PC-3 (cell line): ENCODE measurements at regions not wholly inside any gene's neighbourhood (a gene's known extent, or its start where the extent isn't known, plus 50 kb on each side); places are given as distances from the start of the nearest gene placed in this dataset.

Experiments
- ATAC-seq: fragments of 200-7000 bp; cut with Tn5 transposase; 2 replicates; pipeline ENCODE4 v1.9.1; 2020; ENCODE audit warnings: mild to moderate bottlenecking, moderate library complexity
- BruUV-seq: library from RNA; stranded (reverse); fragments of 400-500 nt; replicated peaks from 2 replicates; lab custom pipeline; 2021; lab: Mats Ljungman, UMichigan
- CTCF ChIA-PET: fragments of 300-600 bp; sonication (Branson Sonifier 250); formaldehyde crosslinking; loops from one replicate; lab custom pipeline; 2022; ENCODE audit warnings: antibody characterized with exemption; lab: Charles Lee
- POLR2A ChIA-PET: fragments of 300-600 bp; sonication (Branson Sonifier 250); formaldehyde crosslinking; loops from one replicate; lab custom pipeline; 2022; ENCODE audit warnings: antibody characterized with exemption; ENCODE audit not compliant: unreplicated experiment; lab: Charles Lee
- DNase-seq: peaks from one replicate; pipeline ENCODE4 v3.0.0-alpha.2; 2015
- H2AFZ ChIP-seq: fragments of 300-600 bp; sonication (generic); 2 replicates; pipeline ENCODE4 v1.6.0; 2016; ENCODE audit warnings: antibody characterized with exemption, low read length
- H3F3A ChIP-seq: fragments of 300-600 bp; sonication (generic); one replicate; pipeline ENCODE4 v1.6.0; 2017; ENCODE audit warnings: antibody characterized with exemption, low read length, control low read depth, mild to moderate bottlenecking; ENCODE audit not compliant: unreplicated experiment
- H3K27ac ChIP-seq: fragments of 300-600 bp; sonication (generic); 2 replicates; pipeline ENCODE4 v1.5.1; 2016; ENCODE audit warnings: mild to moderate bottlenecking, low read length
- H3K27me3 ChIP-seq: fragments of 300-600 bp; sonication (generic); 2 replicates; pipeline ENCODE4 v1.6.1; 2016; ENCODE audit warnings: low read length, mixed read lengths
- H3K36me3 ChIP-seq: fragments of 300-600 bp; sonication (generic); 2 replicates; pipeline ENCODE4 v1.6.1; 2016; ENCODE audit warnings: low read depth, mixed run types, low read length, mixed read lengths
- H3K4me1 ChIP-seq: fragments of 300-600 bp; sonication (generic); 2 replicates; pipeline ENCODE4 v1.5.1; 2016; ENCODE audit warnings: low read length; ENCODE audit not compliant: insufficient read depth
- H3K4me2 ChIP-seq: fragments of 300-600 bp; sonication (generic); 2 replicates; pipeline ENCODE4 v1.6.0; 2016; ENCODE audit warnings: low read length
- H3K4me3 ChIP-seq: fragments of 300-600 bp; sonication (generic); 2 replicates; pipeline ENCODE4 v1.5.1; 2016; ENCODE audit warnings: mild to moderate bottlenecking, low read length, mixed read lengths
- H3K79me2 ChIP-seq: fragments of 300-600 bp; sonication (generic); 2 replicates; pipeline ENCODE4 v1.6.1; 2017; ENCODE audit warnings: low read length, mixed read lengths
- H3K9ac ChIP-seq: fragments of 300-600 bp; sonication (generic); 2 replicates; pipeline ENCODE4 v1.6.0; 2016; ENCODE audit warnings: mild to moderate bottlenecking, low read length
- H3K9me2 ChIP-seq: fragments of 300-600 bp; sonication (generic); replicated peaks from 2 replicates; pipeline ENCODE4 v1.6.1; 2016; ENCODE audit warnings: mixed run types, low read length, mixed read lengths
- H3K9me3 ChIP-seq: fragments of 300-600 bp; sonication (generic); 2 replicates; pipeline ENCODE4 v1.6.1; 2016; ENCODE audit warnings: low read length, mixed read lengths
- H4K20me1 ChIP-seq: fragments of 300-600 bp; sonication (generic); 2 replicates; pipeline ENCODE4 v1.6.1; 2016; ENCODE audit warnings: low read length, mixed read lengths
- CTCF ChIP-seq: fragments of 300-600 bp; sonication (generic); conservative IDR thresholded peaks from 2 replicates; pipeline ENCODE4 v1.5.1; 2017; ENCODE audit warnings: antibody characterized with exemption, low read depth, mild to moderate bottlenecking, low read length
- EZH2 ChIP-seq: fragments of 300-600 bp; sonication (generic); IDR thresholded peaks from one replicate; pipeline ENCODE4 v1.6.1; 2017; ENCODE audit warnings: antibody characterized with exemption, mild to moderate bottlenecking, low read length; ENCODE audit not compliant: unreplicated experiment
- EZH2phosphoT487 ChIP-seq: fragments of 300-600 bp; sonication (generic); IDR thresholded peaks from 2 replicates; pipeline ENCODE4 v1.6.1; 2018; ENCODE audit warnings: mild to moderate bottlenecking, antibody characterized with exemption, low read length, borderline replicate concordance
- intact Hi-C: fragments of 100-400 bp; cut with micrococcal nuclease; formaldehyde crosslinking; loops from 2 replicates; pipeline ENCODE4 v1.9.0; 2023

- H3K9me3 ChIP-seq, result no peaks in the 10 kb centered on the region
- DNase-seq (no peak), ATAC-seq (no peak)
- H3K4me1 ChIP-seq, result peaks cover 5% of the 10 kb centered on the region
- no peaks in the 10 kb centered on the region for H4K20me1 ChIP-seq
- no peak overlapping the region for H2AFZ ChIP-seq
- no peak overlapping the region for H3K27ac ChIP-seq
- no peaks in the 10 kb centered on the region for H3K9me2 ChIP-seq
- CTCF ChIA-PET, result no interaction called here
- H3K4me2 ChIP-seq, result no peak overlapping the region
- no peaks in the 10 kb centered on the region for H3K36me3 ChIP-seq
- H3F3A ChIP-seq, result no peaks in the 10 kb centered on the region
- TF ChIP-seq EZH2phosphoT487, result no peak
- no peak for TF ChIP-seq EZH2
- TF ChIP-seq CTCF, result no peak
- intact Hi-C loops, result no loop called here
- H3K79me2 ChIP-seq, result no peaks in the 10 kb centered on the region
- H3K9ac ChIP-seq, result no peak overlapping the region
- no peaks in the 10 kb centered on the region for H3K27me3 ChIP-seq
- no TSS peak for BruUV-seq
- H3K4me3 ChIP-seq, result no peak overlapping the region
- POLR2A ChIA-PET, result no interaction called here
Observed at GRCh38 chr17:69949496-69949895, 125.5 kb upstream of the KCNJ16 start.

GRCh38 chr17:69949973-69950695, 124.9 kb upstream of the KCNJ16 start:
- H3K4me1 ChIP-seq, result peaks cover 12% of the 10 kb centered on the region
- no TSS peak for BruUV-seq
- H3K9me3 ChIP-seq, result no peaks in the 10 kb centered on the region
- no peak for TF ChIP-seq CTCF
- no peak for ATAC-seq
- H3K9me2 ChIP-seq, result no peaks in the 10 kb centered on the region
- POLR2A ChIA-PET, result no interaction called here
- H3F3A ChIP-seq, result no peaks in the 10 kb centered on the region
- no peak overlapping the region for H3K4me2 ChIP-seq
- H3K9ac ChIP-seq, result no peak overlapping the region
- no peaks in the 10 kb centered on the region for H3K36me3 ChIP-seq
- H3K4me3 ChIP-seq, result no peak overlapping the region
- no peaks in the 10 kb centered on the region for H3K27me3 ChIP-seq
- DNase-seq, result no peak
- intact Hi-C loops, result no loop called here
- CTCF ChIA-PET, result no interaction called here
- no peak overlapping the region for H2AFZ ChIP-seq
- H3K79me2 ChIP-seq, result no peaks in the 10 kb centered on the region
- H4K20me1 ChIP-seq, result no peaks in the 10 kb centered on the region
- H3K27ac ChIP-seq, result no peak overlapping the region

GRCh38 chr17:69950701-69951418, 124.2 kb upstream of the KCNJ16 start:
- Histone ChIP-seq H3K79me2 (no peaks in the 10 kb centered on the region), H3K9me2 (no peaks in the 10 kb centered on the region), H4K20me1 (no peaks in the 10 kb centered on the region), H3K27ac (no peak overlapping the region), H2AFZ (no peak overlapping the region), H3K4me2 (no peak overlapping the region), H3K4me3 (no peak overlapping the region), H3F3A (no peaks in the 10 kb centered on the region), H3K4me1 (peaks cover 12% of the 10 kb centered on the region), H3K9ac (no peak overlapping the region), H3K9me3 (no peaks in the 10 kb centered on the region), H3K36me3 (no peaks in the 10 kb centered on the region), H3K27me3 (no peaks in the 10 kb centered on the region)
- intact Hi-C loops, result no loop called here
- TF ChIP-seq CTCF (no peak), EZH2 (no peak), EZH2phosphoT487 (no peak)
- CTCF ChIA-PET, result no interaction called here
- no TSS peak for BruUV-seq
- DNase-seq (no peak), ATAC-seq (no peak)
- POLR2A ChIA-PET, result no interaction called here
